ENCODE measurements at regions not wholly inside any gene's neighbourhood (a gene's known extent, or its start where the extent isn't known, plus 50 kb on each side); places are given as distances from the start of the nearest gene placed in this dataset.

DNA sequence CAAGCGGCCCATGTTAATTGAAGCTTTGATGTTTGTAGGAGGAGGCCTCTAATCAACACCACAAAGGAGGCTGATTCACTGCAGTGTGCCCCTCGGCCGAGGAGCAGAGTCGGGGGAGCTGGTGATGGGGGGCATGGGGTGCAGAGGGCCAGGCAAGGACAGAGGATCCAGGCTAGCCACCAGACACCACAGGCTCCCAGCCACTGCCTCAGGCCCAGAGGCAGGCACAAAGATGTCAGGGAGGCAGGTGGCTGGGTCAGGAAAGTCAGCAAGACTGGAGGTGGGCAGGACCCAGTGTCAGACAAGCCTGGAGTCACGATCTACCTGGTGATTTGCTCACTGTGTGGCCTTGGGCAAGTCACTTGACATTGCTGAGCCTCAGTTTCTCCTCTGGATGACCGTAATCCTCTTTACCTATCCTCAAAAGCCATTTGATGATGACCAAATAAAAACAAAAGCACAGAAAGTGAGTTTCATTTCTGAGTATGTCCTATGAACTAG lies 121.0 kb downstream of the BUD13 start:
- Mint-ChIP-seq H3K4me3 (no peak overlapping the region), H3K4me1 (no peaks in the 10 kb centered on the region), H3K27me3 (no peaks in the 10 kb centered on the region), H3K9me3 (no peaks in the 10 kb centered on the region), H3K36me3 (no peaks in the 10 kb centered on the region), H3K27ac (no peak overlapping the region)

DNA sequence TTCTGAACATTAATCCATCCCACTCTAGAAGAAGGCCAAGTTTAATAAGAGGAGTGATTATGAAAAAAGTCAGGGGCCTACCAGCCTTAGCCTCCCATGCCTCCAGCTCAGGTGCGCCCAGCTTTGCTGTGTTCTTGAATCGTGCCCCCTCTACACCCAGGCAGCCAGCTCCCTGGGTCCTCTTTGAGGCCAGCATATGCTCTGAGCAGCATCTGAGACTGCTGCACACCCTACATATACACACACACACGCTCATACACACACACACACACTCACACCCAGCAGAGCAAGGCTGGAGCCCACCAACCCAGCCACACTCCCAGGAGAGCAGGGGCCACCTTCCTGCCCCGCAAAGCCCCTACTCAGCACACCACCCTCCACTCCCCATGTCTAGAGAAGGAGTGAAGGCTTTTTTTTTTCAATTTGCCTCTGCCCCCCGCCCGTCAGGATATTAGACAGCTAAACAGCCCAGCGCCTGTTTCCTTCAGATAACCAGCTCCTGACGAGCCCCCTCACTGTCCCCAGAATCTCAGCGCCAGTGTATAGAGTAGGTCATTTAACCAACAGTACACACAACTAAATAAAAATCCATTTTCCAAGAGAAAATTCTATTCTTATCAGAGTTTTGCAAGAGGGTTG lies 121.6 kb downstream of the BUD13 start:
- H3K36me3 Mint-ChIP-seq: no peaks in the 10 kb centered on the region
- no peaks in the 10 kb centered on the region for H3K4me1 Mint-ChIP-seq
- no peaks in the 10 kb centered on the region for H3K27me3 Mint-ChIP-seq
- no peak overlapping the region for H3K4me3 Mint-ChIP-seq
- H3K9me3 Mint-ChIP-seq: no peaks in the 10 kb centered on the region
- no peak overlapping the region for H3K27ac Mint-ChIP-seq

DNA sequence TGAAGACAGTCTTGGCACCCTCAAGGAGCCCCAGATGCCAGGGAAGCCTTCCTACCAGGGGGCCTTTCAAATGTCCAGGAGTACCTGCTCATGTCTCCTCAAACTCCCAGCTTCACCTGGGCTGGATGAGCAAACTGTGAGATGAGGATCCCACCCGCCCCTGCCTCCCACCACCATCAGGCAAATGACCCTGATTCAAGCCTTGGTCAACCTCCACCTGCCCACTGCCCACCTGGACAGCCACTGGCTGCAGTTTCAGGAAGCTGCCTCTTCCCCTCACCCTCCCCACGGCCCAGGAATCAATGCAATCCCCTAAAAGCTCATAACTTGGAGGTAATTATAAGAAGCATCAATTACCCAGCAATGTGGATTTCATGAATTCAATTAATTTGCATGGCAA lies 122.7 kb downstream of the BUD13 start:
- H3K9me3 Mint-ChIP-seq: no peaks in the 10 kb centered on the region

DNA sequence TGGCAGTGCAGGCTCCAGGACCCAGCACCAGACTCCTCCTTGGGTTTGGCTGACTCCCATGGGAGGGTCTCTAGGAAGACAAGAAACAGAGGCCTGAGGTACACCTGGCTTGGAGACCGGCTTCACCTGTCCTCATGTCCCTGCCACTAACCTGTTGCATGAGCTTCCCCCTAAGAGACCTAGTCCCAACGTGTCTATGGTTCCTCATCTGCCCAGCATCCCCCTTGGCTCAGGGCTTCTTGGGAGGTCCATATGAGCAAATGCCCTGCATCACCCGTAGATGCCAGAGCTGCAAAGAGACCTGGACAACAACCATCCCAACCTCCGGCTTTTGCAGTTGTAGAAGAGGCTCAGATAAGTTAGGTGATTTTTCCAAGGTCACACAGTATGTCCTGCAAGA lies 123.5 kb downstream of the BUD13 start:
- no peaks in the 10 kb centered on the region for H3K9me3 Mint-ChIP-seq
- no peak overlapping the region for H3K4me3 Mint-ChIP-seq
- no peaks in the 10 kb centered on the region for H3K4me1 Mint-ChIP-seq
- H3K36me3 Mint-ChIP-seq: no peaks in the 10 kb centered on the region
- H3K27ac Mint-ChIP-seq: no peak overlapping the region
- H3K27me3 Mint-ChIP-seq: no peaks in the 10 kb centered on the region

More for the DNA sequence above, 122.7 kb downstream of the BUD13 start:
- Mint-ChIP-seq H3K36me3 (no peaks in the 10 kb centered on the region), H3K4me1 (no peaks in the 10 kb centered on the region), H3K27ac (no peak overlapping the region), H3K4me3 (no peak overlapping the region), H3K27me3 (no peaks in the 10 kb centered on the region)

DNA sequence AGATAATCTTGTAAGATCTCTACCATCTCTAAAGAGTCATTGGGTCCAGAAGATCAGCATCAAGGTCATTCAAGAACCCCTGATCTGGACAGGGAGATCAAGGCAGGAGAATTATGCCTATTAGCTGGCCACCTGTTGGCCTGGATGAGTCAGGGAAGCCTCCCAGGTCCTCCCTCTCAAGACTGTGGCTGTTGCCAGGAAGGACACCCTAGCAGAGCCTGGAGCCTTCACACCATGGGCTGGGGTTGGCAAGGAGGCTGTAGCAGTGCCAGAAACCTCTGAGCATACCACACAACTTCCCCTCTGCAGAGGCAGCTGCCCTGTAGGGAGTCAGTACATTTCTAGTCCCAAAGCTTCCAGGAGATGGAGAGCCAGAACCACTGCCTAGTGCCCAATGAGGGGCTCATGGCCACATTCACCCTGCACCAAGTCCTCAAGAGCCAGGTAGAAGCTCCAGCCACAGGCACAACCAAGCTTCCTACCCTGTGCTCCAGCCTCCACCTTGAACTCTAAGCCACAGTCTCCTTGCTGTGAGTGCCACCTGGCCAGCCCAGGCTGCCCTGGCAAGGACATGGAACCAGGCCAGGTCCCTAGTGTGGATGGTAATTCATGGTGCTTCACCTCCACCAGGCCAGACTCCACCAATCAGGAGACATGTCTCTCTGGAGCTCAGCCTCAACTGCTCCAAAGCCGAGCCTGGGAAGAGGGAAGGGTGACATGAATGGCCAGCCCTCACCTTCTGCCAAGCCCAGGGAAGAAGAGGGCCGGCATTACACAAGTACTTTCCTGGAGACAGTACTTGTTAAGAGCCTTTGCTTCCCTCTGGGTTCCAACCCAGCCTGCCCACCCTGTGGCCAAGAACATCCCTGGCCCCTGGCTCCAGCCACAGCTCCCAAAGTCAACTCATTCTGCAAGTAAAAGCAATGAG lies 124.3 kb downstream of the BUD13 start:
- Mint-ChIP-seq H3K27ac (no peak overlapping the region), H3K4me3 (no peak overlapping the region), H3K4me1 (no peaks in the 10 kb centered on the region), H3K27me3 (peaks cover 2% of the 10 kb centered on the region), H3K36me3 (no peaks in the 10 kb centered on the region), H3K9me3 (no peaks in the 10 kb centered on the region)

DNA sequence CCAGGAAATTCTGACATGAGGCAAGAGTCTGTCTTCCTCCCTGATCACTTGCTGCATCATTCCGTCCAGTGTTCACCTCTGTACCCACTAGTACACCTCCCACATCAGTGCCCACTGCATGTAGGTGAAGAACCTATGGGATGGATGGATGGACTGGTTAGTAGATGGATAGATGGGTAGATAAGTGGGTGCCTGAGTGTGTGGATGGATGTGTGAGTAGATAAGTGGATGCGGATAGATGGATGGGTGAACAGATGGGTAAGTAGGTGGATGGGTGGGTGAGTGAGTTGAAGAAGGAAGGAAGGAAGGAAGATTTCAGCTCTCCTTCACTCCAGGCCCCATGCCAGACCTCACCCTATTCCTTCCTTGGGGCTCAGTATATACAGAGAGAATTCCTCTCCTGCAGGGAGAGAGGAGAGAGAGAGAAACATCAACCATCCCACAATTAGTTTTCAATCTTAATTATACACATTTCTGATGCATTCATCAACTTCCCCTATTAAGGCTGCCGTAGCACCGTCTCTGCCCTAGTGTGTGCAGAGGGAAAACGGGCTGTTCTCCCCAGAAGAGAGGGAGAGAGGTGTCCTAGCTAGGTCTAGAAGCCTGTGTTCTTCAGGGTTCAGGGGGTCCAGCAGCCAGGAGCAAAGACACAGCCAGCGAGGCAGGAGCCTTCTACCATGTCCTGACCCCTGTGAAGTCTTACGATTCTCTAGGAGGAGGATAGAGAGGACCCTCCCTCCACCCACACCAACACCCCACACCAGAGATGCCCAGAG lies 125.3 kb downstream of the BUD13 start:
- Mint-ChIP-seq H3K4me1 (no peaks in the 10 kb centered on the region), H3K4me3 (no peak overlapping the region), H3K27me3 (peaks cover 2% of the 10 kb centered on the region), H3K36me3 (no peaks in the 10 kb centered on the region), H3K27ac (no peak overlapping the region), H3K9me3 (no peaks in the 10 kb centered on the region)

DNA sequence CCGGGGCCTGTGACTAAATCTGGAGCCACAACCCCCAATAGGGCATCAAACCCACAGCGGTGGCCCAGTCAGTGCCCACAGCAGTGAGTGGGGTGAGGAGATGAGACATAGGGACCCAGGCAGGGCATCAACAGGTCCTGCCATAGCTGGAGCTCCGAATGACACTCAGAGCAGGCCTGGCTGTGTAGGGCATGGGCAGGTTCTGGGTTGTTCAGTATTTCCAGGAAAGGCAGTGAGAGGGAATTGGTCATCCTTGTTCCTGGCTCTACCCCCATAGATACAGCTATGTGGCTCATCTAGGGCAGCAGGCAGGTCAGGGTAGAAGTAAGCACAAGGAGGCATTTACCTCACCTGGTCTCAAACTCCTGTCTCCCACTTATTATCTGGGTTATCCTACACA lies 126.6 kb downstream of the BUD13 start:
- Mint-ChIP-seq H3K27me3 (peaks cover 4% of the 10 kb centered on the region), H3K27ac (no peak overlapping the region), H3K9me3 (no peaks in the 10 kb centered on the region), H3K4me1 (no peaks in the 10 kb centered on the region), H3K36me3 (no peaks in the 10 kb centered on the region), H3K4me3 (no peak overlapping the region)

DNA sequence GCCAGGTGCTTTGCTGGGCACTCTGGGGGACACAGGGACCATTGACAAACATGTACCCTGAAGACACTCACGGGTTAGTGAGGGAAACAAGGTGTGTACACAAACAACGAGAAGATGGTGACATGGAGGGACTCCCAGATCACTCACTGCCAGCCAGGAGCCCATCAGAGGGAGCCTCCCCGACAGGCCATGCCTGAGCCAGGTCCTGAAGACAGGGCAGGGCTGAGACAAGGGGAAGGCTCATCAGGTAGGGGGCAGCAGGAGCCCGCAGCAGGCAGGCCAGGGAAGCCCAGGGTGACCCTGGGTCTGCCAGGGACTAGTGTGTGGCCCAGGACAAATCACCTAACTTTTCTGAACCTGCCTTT lies 127.9 kb downstream of the BUD13 start:
- Mint-ChIP-seq H3K4me3 (no peak overlapping the region), H3K4me1 (no peaks in the 10 kb centered on the region), H3K9me3 (no peaks in the 10 kb centered on the region), H3K36me3 (no peaks in the 10 kb centered on the region), H3K27me3 (peaks cover 4% of the 10 kb centered on the region), H3K27ac (no peak overlapping the region)

DNA sequence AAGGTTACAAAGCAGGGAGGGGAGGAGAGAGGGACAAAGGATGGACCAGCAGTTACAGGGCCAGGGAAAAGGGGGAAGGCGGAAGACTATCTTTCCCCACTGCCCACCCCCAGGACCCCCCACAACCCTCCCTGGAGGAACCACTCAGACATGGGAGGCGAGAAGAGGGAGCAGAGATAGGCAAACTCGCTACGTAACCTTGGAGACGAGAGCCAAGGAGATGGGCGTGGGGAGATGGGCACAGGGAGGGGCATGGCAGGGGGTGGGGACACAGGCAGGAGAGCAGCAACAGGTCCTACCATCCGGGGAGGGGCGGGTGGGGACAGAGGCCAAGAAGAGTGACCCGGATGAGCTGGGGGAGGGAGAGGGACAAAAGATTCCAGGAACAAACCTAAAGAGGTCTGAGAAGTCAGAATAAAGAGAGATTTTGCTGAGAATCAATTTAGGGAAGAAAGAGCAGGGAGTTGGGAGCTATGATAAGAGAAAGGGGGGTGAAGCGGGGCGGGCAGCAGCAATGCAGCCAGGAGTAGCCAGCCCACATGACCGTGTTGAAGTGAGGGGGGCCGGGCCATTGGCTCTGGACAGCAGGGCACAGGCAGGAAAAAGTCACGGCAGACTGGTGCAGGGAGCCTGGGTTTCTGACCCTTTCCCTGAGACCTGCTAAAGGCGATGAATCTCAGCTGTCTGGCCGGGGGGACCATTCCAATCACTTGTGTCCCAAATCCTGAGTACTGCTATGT lies 128.4 kb downstream of the BUD13 start:
- Mint-ChIP-seq H3K27me3 (peaks cover 4% of the 10 kb centered on the region), H3K4me3 (no peak overlapping the region), H3K9me3 (no peaks in the 10 kb centered on the region), H3K27ac (no peak overlapping the region), H3K36me3 (no peaks in the 10 kb centered on the region), H3K4me1 (no peaks in the 10 kb centered on the region)

DNA sequence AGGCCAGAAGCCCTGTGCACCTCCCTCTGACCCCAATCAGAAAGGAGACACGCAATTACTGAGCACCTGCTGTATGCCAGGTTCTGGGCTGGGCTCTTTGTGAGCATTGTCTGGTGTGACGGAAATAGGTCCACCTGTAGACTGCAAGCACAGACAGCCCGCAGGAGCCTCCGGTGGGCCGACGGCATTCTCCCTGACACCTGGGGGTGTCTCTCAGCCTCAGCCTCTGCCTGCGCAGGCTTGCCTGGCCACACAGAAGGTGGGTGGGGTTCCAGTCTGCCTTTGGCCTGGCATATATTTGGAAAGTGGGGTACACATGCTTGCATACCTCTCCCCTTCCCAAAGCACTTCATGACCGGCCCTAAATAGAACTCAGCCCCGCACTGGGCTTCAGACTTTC lies 129.3 kb downstream of the BUD13 start:
- no peaks in the 10 kb centered on the region for H3K36me3 Mint-ChIP-seq
- H3K27ac Mint-ChIP-seq: no peak overlapping the region
- no peak overlapping the region for H3K4me3 Mint-ChIP-seq
- no peaks in the 10 kb centered on the region for H3K4me1 Mint-ChIP-seq
- no peaks in the 10 kb centered on the region for H3K9me3 Mint-ChIP-seq
- H3K27me3 Mint-ChIP-seq: peaks cover 4% of the 10 kb centered on the region

DNA sequence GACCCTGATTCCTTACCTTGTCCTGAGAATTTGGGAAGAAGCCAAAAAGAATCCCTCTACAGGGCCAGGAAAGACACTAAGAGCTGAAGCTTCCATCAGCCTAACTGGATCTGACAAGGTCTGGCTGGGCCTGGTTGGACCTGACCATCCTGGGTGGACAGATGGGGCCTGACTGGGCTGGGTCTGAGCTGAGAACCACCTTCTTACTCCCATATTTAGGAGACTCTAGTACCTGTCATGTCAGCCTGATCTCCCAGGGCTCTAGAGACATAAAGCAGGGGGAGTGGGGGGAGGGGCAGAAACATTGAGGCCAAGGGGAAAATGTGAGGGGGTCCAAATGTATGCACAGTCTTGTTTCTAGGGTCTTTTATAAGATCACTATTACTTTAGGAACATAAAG lies 129.9 kb downstream of the BUD13 start:
- H3K4me3 Mint-ChIP-seq: no peak overlapping the region
- no peaks in the 10 kb centered on the region for H3K36me3 Mint-ChIP-seq
- peaks cover 4% of the 10 kb centered on the region for H3K27me3 Mint-ChIP-seq
- no peaks in the 10 kb centered on the region for H3K4me1 Mint-ChIP-seq
- no peaks in the 10 kb centered on the region for H3K9me3 Mint-ChIP-seq
- no peak overlapping the region for H3K27ac Mint-ChIP-seq

DNA sequence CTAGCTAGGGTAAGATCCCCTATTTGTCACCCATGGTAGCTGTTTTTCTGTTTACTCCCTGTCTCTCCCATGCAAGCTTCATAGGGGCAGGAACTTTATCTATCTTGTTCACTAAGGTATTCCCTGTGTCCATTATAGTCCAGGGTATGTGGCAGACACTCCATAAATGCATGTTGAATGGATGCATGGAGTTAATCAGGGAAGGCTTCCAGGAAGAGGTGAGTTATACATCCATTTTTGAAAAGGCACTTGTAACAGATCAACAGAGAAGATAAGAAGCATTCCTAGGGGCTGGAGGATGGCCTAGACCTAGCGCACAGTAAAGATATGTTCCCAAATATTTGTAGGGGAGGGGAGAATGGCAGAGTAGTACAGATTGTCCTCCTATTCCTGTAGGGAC lies 130.3 kb downstream of the BUD13 start:
- H3K9me3 Mint-ChIP-seq: no peaks in the 10 kb centered on the region
- H3K27me3 Mint-ChIP-seq: peaks cover 4% of the 10 kb centered on the region
- H3K36me3 Mint-ChIP-seq: no peaks in the 10 kb centered on the region
- no peaks in the 10 kb centered on the region for H3K4me1 Mint-ChIP-seq
- H3K27ac Mint-ChIP-seq: no peak overlapping the region
- no peak overlapping the region for H3K4me3 Mint-ChIP-seq

DNA sequence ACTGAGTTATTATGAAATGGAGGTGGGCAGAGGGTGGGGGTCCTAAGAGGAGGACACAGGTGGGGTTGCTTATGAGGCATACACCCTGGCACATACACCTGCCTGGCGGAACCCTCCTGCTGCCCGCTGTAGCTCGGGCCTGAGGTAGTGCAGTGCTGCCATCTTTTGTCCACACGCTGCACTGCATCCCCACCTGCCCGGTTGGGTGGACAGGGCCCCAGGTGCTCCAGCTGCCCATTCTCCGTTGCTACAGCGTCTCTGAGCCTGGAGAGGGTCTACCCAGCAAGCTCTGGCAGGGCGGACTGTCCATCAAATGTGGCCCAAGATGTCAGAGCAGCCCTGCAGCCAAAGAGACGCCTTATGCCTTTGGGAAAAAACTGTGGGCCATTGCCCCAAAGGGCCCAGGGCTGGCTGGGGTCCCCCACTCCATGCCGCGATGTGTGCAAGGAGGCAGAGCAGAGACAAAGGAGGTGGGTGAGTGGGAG lies 131.2 kb downstream of the BUD13 start:
- H3K36me3 Mint-ChIP-seq: no peaks in the 10 kb centered on the region
- no peak overlapping the region for H3K4me3 Mint-ChIP-seq
- H3K27me3 Mint-ChIP-seq: peaks cover 4% of the 10 kb centered on the region
- no peaks in the 10 kb centered on the region for H3K9me3 Mint-ChIP-seq
- no peaks in the 10 kb centered on the region for H3K4me1 Mint-ChIP-seq
- H3K27ac Mint-ChIP-seq: no peak overlapping the region

DNA sequence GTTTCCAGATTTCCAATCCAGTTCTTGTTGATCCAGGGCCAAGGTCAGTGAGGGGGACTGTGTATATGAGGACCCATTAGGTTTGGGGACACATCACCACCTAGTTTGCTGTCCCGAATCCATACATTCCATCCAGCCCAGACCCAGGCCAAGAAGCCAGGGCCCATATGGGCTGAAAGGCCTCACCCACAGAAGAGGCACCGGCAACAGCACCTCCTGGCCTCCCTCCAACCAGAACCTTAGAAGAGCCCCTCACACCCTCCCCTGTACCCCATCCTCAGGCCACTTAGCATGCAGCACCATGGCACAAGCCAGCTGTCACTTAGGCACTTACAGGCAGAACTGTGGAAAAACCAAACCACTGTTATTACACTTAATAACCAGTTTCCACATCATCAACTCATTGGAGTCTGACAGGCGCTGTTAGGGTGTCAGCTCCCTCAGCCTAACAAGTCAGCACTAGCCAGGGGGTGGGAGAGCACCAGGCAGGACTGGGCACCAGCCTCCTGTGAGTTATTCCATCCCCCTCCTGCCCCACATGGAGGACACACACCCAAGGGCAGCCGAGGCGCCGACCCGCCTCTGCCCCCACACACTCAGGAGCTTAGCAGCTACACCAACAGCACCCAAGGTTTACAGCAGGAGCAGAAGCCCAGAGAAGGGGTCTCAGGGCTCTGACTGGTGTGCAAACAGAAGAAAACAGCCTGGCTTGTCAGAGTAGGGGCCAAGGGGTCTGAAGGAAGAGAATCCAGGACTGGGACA lies 132.0 kb downstream of the BUD13 start:
- peaks cover 5% of the 10 kb centered on the region for H3K27me3 Mint-ChIP-seq
- H3K4me1 Mint-ChIP-seq: no peaks in the 10 kb centered on the region
- no peak overlapping the region for H3K27ac Mint-ChIP-seq
- H3K4me3 Mint-ChIP-seq: no peak overlapping the region
- no peaks in the 10 kb centered on the region for H3K9me3 Mint-ChIP-seq
- H3K36me3 Mint-ChIP-seq: no peaks in the 10 kb centered on the region

Data from activated naive CD4-positive, alpha-beta T cell treated with anti-CD3 and anti-CD28 coated beads, Interleukin-2, amount 50 U/mL, for 24 hours (primary cell).